Adrenal gland (tissue), 5 donors: ENCODE measurements at regions not wholly inside any gene's neighbourhood (a gene's known extent, or its start where the extent isn't known, plus 50 kb on each side); places are given as distances from the start of the nearest gene placed in this dataset.

Source experiments
- POLR2A ChIP-seq, 2 donors: fragments of 450-650 bp; IDR thresholded peaks; one replicate each; pipeline ENCODE4 v1.6.1; 2017; ENCODE audit warnings: antibody characterized with exemption in 2 of 2, mild to moderate bottlenecking in 2 of 2, moderate library complexity in 1 of 2
- TF ChIP-seq, protein P1 (sequence below), 6 experiments: fragments of 450-650 bp in 4 of 6; fragments of 200-600 bp in 2 of 6; sonication (generic) in 1 of 6; IDR thresholded peaks; 1 replicate in 5 of 6; 2 replicates in 1 of 6; pipeline versions ENCODE4 v1.5.1 to v1.8.0; 2016 to 2021; ENCODE audit warnings: antibody characterized with exemption in 6 of 6, mild to moderate bottlenecking in 2 of 6, moderate library complexity in 1 of 6
- donor health status: DM: no; HTN: no; CAD: no.

DNA sequence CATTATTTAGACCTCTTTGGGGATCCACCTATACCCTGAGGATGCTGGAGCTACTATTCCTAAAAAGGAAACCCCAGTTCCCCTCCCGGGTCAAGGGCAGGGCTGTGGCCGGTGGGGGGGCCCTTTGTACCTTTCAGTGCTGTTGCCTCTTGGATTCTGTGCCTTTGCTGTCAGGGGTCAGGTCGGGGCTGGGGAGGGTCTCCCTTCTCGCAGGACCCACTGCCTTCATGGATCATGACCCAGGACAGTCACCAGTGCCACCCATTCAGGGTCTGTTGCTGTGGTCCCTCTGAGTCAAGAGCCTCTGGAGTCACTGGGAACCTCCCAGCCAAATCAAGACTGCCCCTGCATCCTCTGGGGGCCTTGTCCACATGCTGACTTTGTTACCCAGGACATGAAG is 78.1 kb upstream of the CCND1 start:
- TF ChIP-seq, protein P1, sequence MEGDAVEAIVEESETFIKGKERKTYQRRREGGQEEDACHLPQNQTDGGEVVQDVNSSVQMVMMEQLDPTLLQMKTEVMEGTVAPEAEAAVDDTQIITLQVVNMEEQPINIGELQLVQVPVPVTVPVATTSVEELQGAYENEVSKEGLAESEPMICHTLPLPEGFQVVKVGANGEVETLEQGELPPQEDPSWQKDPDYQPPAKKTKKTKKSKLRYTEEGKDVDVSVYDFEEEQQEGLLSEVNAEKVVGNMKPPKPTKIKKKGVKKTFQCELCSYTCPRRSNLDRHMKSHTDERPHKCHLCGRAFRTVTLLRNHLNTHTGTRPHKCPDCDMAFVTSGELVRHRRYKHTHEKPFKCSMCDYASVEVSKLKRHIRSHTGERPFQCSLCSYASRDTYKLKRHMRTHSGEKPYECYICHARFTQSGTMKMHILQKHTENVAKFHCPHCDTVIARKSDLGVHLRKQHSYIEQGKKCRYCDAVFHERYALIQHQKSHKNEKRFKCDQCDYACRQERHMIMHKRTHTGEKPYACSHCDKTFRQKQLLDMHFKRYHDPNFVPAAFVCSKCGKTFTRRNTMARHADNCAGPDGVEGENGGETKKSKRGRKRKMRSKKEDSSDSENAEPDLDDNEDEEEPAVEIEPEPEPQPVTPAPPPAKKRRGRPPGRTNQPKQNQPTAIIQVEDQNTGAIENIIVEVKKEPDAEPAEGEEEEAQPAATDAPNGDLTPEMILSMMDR (IDR thresholded peaks at IDR 0.05), result no peak
- no peak for TF ChIP-seq POLR2A (IDR thresholded peaks at IDR 0.05)
